NT2/D1 (cell line): ENCODE measurements at regions not wholly inside any gene's neighbourhood (a gene's known extent, or its start where the extent isn't known, plus 50 kb on each side); places are given as distances from the start of the nearest gene placed in this dataset.
"Not testable (repeated sequence)": the region's sequence is repeated elsewhere in the genome, so short reads cannot be mapped to it uniquely, and the experiment has no call there.

Source experiments
- DNase-seq: peaks from one replicate; pipeline ENCODE4 v3.0.0-alpha.2; 2011; ENCODE audit warnings: low read depth, low spot score
- H3K27me3 ChIP-seq: 2 replicates; pipeline ENCODE4 v1.6.0; 2011; ENCODE audit warnings: mild to moderate bottlenecking; ENCODE audit not compliant: insufficient read length, insufficient read depth
- H3K36me3 ChIP-seq: 2 replicates; pipeline ENCODE4 v1.6.1; 2011; ENCODE audit warnings: mild to moderate bottlenecking, low read length, mixed read lengths; ENCODE audit not compliant: insufficient read depth, insufficient read length
- H3K4me1 ChIP-seq: 2 replicates; pipeline ENCODE4 v1.5.1; 2011; ENCODE audit not compliant: insufficient read depth, insufficient read length
- H3K4me3 ChIP-seq: 2 replicates; pipeline ENCODE4 v1.5.1; 2011; ENCODE audit warnings: low read depth; ENCODE audit not compliant: insufficient read length
- H3K9ac ChIP-seq: 2 replicates; pipeline ENCODE4 v1.6.0; 2011; ENCODE audit warnings: low read depth; ENCODE audit not compliant: insufficient read length
- H3K9me3 ChIP-seq: 2 replicates; pipeline ENCODE4 v1.5.1; 2011; ENCODE audit warnings: mild to moderate bottlenecking, low read length; ENCODE audit not compliant: insufficient read depth
- SUZ12 ChIP-seq: IDR thresholded peaks from 2 replicates; pipeline ENCODE4 v1.6.1; 2011; ENCODE audit not compliant: insufficient read length, insufficient read depth; ENCODE audit errors: extremely low read depth
- YY1 ChIP-seq: IDR thresholded peaks from 2 replicates; pipeline ENCODE4 v1.6.1; 2011; ENCODE audit not compliant: insufficient read length, insufficient read depth
- ZNF274 ChIP-seq: IDR thresholded peaks from 2 replicates; pipeline ENCODE4 v1.6.1; 2011; ENCODE audit warnings: mild to moderate bottlenecking, low read depth, low read length

GRCh38 chr17:20873173-20873572 lies 169.6 kb downstream of the USP22 start:
- not testable (repeated sequence) for H3K9ac ChIP-seq, H3K9me3 ChIP-seq, H3K4me1 ChIP-seq, H3K27me3 ChIP-seq, DNase-seq, H3K4me3 ChIP-seq, H3K36me3 ChIP-seq

GRCh38 chr17:20873688-20874328 lies 169.0 kb downstream of the USP22 start:
- not testable (repeated sequence) for H3K9me3 ChIP-seq, H3K9ac ChIP-seq, DNase-seq, H3K4me1 ChIP-seq, H3K36me3 ChIP-seq, H3K27me3 ChIP-seq, H3K4me3 ChIP-seq

GRCh38 chr17:20877384-20877783 lies 165.4 kb downstream of the USP22 start:
- H3K9ac ChIP-seq, H3K27me3 ChIP-seq, H3K4me1 ChIP-seq: not testable (repeated sequence)

GRCh38 chr17:20890338-20890737 lies 152.5 kb downstream of the USP22 start:
- Histone ChIP-seq H3K9me3 (no peaks in the 10 kb centered on the region), H3K4me3 (no peak overlapping the region), H3K9ac (no peak overlapping the region), H3K36me3 (no peaks in the 10 kb centered on the region), H3K4me1 (no peaks in the 10 kb centered on the region), H3K27me3 (no peaks in the 10 kb centered on the region)
- TF ChIP-seq ZNF274 (no peak), YY1 (no peak), SUZ12 (no peak)
- no peak for DNase-seq

More at GRCh38 chr17:20877384-20877783, 165.4 kb downstream of the USP22 start:
- not testable (repeated sequence) for DNase-seq, H3K4me3 ChIP-seq, H3K36me3 ChIP-seq, H3K9me3 ChIP-seq

GRCh38 chr17:20895426-20895825 lies 147.4 kb downstream of the USP22 start:
- DNase-seq, H3K9me3 ChIP-seq, H3K4me3 ChIP-seq, H3K36me3 ChIP-seq, H3K4me1 ChIP-seq, H3K9ac ChIP-seq, H3K27me3 ChIP-seq: not testable (repeated sequence)

GRCh38 chr17:20896153-20896649 lies 146.6 kb downstream of the USP22 start:
- Histone ChIP-seq H3K4me1 (no peaks in the 10 kb centered on the region), H3K27me3 (no peaks in the 10 kb centered on the region), H3K36me3 (no peaks in the 10 kb centered on the region), H3K4me3 (no peak overlapping the region), H3K9me3 (no peaks in the 10 kb centered on the region), H3K9ac (no peak overlapping the region)
- no peak for DNase-seq
- TF ChIP-seq YY1 (no peak), SUZ12 (no peak), ZNF274 (no peak)

- H3K36me3 ChIP-seq, H3K9ac ChIP-seq, H3K27me3 ChIP-seq, H3K4me3 ChIP-seq, H3K9me3 ChIP-seq, DNase-seq, H3K4me1 ChIP-seq: not testable (repeated sequence)
Observed at GRCh38 chr17:20898726-20899125, 144.1 kb downstream of the USP22 start.

- H3K27me3 ChIP-seq, H3K4me3 ChIP-seq, H3K36me3 ChIP-seq, DNase-seq, H3K9me3 ChIP-seq, H3K9ac ChIP-seq, H3K4me1 ChIP-seq: not testable (repeated sequence)
Observed at GRCh38 chr17:20902496-20902895, 140.3 kb downstream of the USP22 start.

- DNase-seq, H3K9ac ChIP-seq: not testable (repeated sequence)
Observed at GRCh38 chr17:20903549-20903948, 139.3 kb downstream of the USP22 start.

More at GRCh38 chr17:20903549-20903948, 139.3 kb downstream of the USP22 start:
- not testable (repeated sequence) for H3K36me3 ChIP-seq, H3K4me1 ChIP-seq, H3K27me3 ChIP-seq, H3K9me3 ChIP-seq, H3K4me3 ChIP-seq
